ENCODE measurements at regions not wholly inside any gene's neighbourhood (a gene's known extent, or its start where the extent isn't known, plus 50 kb on each side); places are given as distances from the start of the nearest gene placed in this dataset.
"Not testable (repeated sequence)": the region's sequence is repeated elsewhere in the genome, so short reads cannot be mapped to it uniquely, and the experiment has no call there.

DNA sequence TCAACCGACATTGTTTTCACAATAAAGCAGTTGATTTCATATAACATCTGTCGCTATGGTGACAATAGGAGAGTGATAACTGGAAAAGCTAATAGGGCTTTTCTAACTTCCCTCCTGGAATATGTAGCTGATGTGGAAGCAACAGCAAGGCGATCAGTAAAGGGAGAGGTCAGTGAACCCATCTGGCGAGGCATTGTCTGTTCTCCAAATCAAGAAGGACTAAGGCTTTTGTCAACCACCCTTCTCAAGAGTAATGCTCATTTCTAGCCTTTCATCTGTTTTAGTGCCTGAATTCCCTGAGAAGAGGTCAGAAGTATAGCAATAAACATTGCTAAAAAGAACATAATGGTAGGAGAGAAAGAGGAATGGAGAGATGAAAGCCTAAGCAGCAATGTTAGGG lies 201.3 kb downstream of the AKAP7 start:
- Histone ChIP-seq H3K36me3 (ENCODE audit: low read depth, missing control alignments) (no peaks in the 10 kb centered on the region), H3K27ac (no peak overlapping the region), H3K4me3 (no peak overlapping the region), H3K4me1 (no peaks in the 10 kb centered on the region), H3K27me3 (no peaks in the 10 kb centered on the region), H3K9me3 (no peaks in the 10 kb centered on the region)
- intact Hi-C loops (cut with DNase I; ENCODE audit: low total_unique reads), result no loop called here
- TF ChIP-seq POLR2A (IDR thresholded peaks at IDR 0.05), result no peak
- TF ChIP-seq, protein P1, sequence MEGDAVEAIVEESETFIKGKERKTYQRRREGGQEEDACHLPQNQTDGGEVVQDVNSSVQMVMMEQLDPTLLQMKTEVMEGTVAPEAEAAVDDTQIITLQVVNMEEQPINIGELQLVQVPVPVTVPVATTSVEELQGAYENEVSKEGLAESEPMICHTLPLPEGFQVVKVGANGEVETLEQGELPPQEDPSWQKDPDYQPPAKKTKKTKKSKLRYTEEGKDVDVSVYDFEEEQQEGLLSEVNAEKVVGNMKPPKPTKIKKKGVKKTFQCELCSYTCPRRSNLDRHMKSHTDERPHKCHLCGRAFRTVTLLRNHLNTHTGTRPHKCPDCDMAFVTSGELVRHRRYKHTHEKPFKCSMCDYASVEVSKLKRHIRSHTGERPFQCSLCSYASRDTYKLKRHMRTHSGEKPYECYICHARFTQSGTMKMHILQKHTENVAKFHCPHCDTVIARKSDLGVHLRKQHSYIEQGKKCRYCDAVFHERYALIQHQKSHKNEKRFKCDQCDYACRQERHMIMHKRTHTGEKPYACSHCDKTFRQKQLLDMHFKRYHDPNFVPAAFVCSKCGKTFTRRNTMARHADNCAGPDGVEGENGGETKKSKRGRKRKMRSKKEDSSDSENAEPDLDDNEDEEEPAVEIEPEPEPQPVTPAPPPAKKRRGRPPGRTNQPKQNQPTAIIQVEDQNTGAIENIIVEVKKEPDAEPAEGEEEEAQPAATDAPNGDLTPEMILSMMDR (IDR thresholded peaks at IDR 0.05), result no peak
- WGBS, 2 donors, result 64 to 68% methylated on average over 4 of the region's 4 CpGs
- no peak for DNase-seq

DNA sequence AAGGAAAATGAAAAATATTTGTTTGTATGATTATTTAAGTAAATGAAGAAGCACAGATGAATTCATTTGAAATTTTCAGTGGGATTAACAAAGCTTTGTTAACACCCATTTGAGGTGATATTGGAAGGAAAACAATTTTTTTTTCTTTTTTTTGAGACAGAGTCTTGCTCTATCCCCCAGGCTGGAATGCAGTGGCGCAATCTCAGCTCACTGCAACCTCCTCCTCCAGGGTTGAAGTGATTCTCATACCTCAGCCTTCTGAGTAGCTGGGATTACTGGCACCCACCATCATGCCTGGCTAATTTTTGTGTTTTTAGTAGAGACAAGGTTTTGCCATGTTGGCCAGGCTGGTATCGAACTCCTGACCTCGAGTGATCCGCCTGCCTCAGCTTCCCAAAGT lies 211.6 kb downstream of the AKAP7 start:
- H3K27me3 ChIP-seq; intact Hi-C loops (cut with DNase I; ENCODE audit: low total_unique reads); H3K4me1 ChIP-seq; H3K4me3 ChIP-seq; H3K27ac ChIP-seq; H3K9me3 ChIP-seq; DNase-seq; H3K36me3 ChIP-seq (ENCODE audit: low read depth, missing control alignments): not testable (repeated sequence)
- 96% methylated on average over 4 of the region's 4 CpGs for WGBS, 2 donors

DNA sequence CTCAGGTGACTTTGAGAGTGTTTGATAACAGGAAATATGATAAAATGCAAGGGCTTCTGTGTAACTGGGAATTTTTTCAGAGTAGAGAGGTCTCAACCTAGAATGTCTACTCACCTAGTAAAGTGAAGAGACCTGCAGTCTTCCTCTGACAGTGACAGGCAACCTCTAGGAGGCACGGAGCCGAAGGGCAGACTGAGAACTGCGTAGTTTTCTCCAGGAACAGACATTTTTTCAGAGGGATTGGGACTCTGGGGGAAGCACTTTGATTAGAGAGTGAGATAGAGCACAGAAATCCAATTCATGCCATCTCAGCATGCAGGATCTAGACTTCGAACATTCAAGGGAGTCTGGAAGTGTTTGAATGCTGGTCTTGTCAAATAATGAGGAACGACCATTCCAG lies 213.3 kb downstream of the AKAP7 start:
- 81 to 85% methylated on average over 5 of the region's 5 CpGs for WGBS, 2 donors
- Histone ChIP-seq H3K36me3 (ENCODE audit: low read depth, missing control alignments) (no peaks in the 10 kb centered on the region), H3K27ac (no peak overlapping the region), H3K4me3 (no peak overlapping the region), H3K9me3 (no peaks in the 10 kb centered on the region), H3K27me3 (no peaks in the 10 kb centered on the region), H3K4me1 (no peaks in the 10 kb centered on the region)
- TF ChIP-seq POLR2A (IDR thresholded peaks at IDR 0.05), result no peak
- TF ChIP-seq, protein P1 (IDR thresholded peaks at IDR 0.05), result no peak
- intact Hi-C loops (cut with DNase I; ENCODE audit: low total_unique reads), result no loop called here
- DNase-seq, result no peak

GRCh38 chr6:131349199-131349598 lies 213.9 kb downstream of the AKAP7 start:
- 80 to 90% methylated on average over 1 of the region's 1 CpG for WGBS, 2 donors
- TF ChIP-seq, protein P1 (IDR thresholded peaks at IDR 0.05), result no peak
- TF ChIP-seq POLR2A (IDR thresholded peaks at IDR 0.05), result no peak
- DNase-seq, result no peak
- Histone ChIP-seq H3K36me3 (ENCODE audit: low read depth, missing control alignments) (no peaks in the 10 kb centered on the region), H3K27ac (no peak overlapping the region), H3K9me3 (no peaks in the 10 kb centered on the region), H3K4me1 (no peaks in the 10 kb centered on the region), H3K27me3 (no peaks in the 10 kb centered on the region), H3K4me3 (no peak overlapping the region)
- intact Hi-C loops (cut with DNase I; ENCODE audit: low total_unique reads), result no loop called here

DNA sequence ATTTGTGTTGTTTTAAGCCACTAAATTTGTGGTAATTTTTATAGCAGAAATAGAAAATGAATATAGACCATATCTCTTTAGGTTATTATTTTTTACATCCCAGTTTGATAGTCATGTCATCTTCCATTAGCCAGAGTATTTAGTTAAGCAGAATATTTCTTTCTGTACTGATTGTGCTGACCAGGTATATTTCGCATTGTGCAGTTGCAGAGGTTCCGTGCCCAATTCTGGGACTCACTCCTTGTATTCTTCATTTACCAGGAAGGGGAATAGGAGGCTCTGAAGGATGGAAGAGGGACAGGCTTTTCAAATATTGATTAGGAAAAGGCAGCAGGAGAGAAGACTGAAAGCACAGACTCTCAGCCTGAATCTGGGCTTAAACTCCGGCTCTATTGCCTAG lies 217.8 kb downstream of the AKAP7 start:
- intact Hi-C loops (cut with DNase I; ENCODE audit: low total_unique reads), result no loop called here
- H3K27ac ChIP-seq, result no peak overlapping the region
- no peaks in the 10 kb centered on the region for H3K36me3 ChIP-seq (ENCODE audit: low read depth, missing control alignments)
- no peak overlapping the region for H3K4me3 ChIP-seq
- WGBS, 2 donors, result 95 to 100% methylated on average over 3 of the region's 3 CpGs
- H3K27me3 ChIP-seq, result no peaks in the 10 kb centered on the region
- DNase-seq, result no peak
- H3K9me3 ChIP-seq, result no peaks in the 10 kb centered on the region
- TF ChIP-seq, protein P1 (IDR thresholded peaks at IDR 0.05), result no peak
- TF ChIP-seq POLR2A (IDR thresholded peaks at IDR 0.05), result no peak
- H3K4me1 ChIP-seq, result no peaks in the 10 kb centered on the region
